Astrocyte (in vitro differentiated cells and primary cell): ENCODE measurements at regions not wholly inside any gene's neighbourhood (a gene's known extent, or its start where the extent isn't known, plus 50 kb on each side); places are given as distances from the start of the nearest gene placed in this dataset.
A peak's percentile ranks its signal among the peaks of the same experiment; 100 is the strongest.

Experiments
- DNase-seq: peaks from one replicate; pipeline ENCODE4 v3.0.0-alpha.2; 2010; ENCODE audit warnings: low read depth
- FAIRE-seq: peaks from 2 replicates; lab custom pipeline; 2011; peaks lifted over from hg19 to GRCh38; lab: Jason Lieb, UNC
- H2AFZ ChIP-seq: 2 replicates; pipeline ENCODE4 v1.6.0; 2012; ENCODE audit warnings: low read depth, low read length, inconsistent platforms
- H3K27ac ChIP-seq: 2 replicates; pipeline ENCODE4 v1.5.1; 2011; ENCODE audit warnings: low read depth, low read length, inconsistent platforms
- H3K27me3 ChIP-seq: 2 replicates; pipeline ENCODE4 v1.6.0; 2011; ENCODE audit warnings: low read length, inconsistent platforms; ENCODE audit not compliant: insufficient read depth
- H3K36me3 ChIP-seq: 2 replicates; pipeline ENCODE4 v1.5.1; 2011; ENCODE audit warnings: low read length, inconsistent platforms; ENCODE audit not compliant: insufficient read depth
- H3K4me1 ChIP-seq: 2 replicates; pipeline ENCODE4 v1.5.1; 2011; ENCODE audit warnings: low read length, inconsistent platforms; ENCODE audit not compliant: insufficient read depth
- H3K4me2 ChIP-seq: 2 replicates; pipeline ENCODE4 v1.6.0; 2012; ENCODE audit warnings: low read length, inconsistent platforms
- H3K4me3 ChIP-seq: 2 replicates; pipeline ENCODE4 v1.5.1; 2011; ENCODE audit warnings: low read depth, mild to moderate bottlenecking, low read length, inconsistent platforms; ENCODE audit not compliant: insufficient read depth
- H3K79me2 ChIP-seq: 2 replicates; pipeline ENCODE4 v1.6.0; 2012; ENCODE audit warnings: mild to moderate bottlenecking, low read length, inconsistent platforms; ENCODE audit not compliant: insufficient read depth
- H3K9ac ChIP-seq: 2 replicates; pipeline ENCODE4 v1.6.0; 2012; ENCODE audit warnings: mild to moderate bottlenecking, low read length, inconsistent platforms
- H3K9me3 ChIP-seq: 2 replicates; pipeline ENCODE4 v1.5.1; 2012; ENCODE audit warnings: low read depth, mild to moderate bottlenecking, low read length, inconsistent platforms; ENCODE audit not compliant: insufficient read depth
- H4K20me1 ChIP-seq: 2 replicates; pipeline ENCODE4 v1.6.0; 2012; ENCODE audit warnings: low read length, inconsistent platforms; ENCODE audit not compliant: insufficient read depth
- H3K27ac Mint-ChIP-seq: one replicate; pipeline ENCODE4 v1.8.0; 2021; ENCODE audit warnings: mild to moderate bottlenecking, mixed read lengths; ENCODE audit not compliant: unreplicated experiment
- H3K27me3 Mint-ChIP-seq: one replicate; pipeline ENCODE4 v1.8.0; 2021; ENCODE audit warnings: low read depth, mixed read lengths; ENCODE audit not compliant: unreplicated experiment
- H3K36me3 Mint-ChIP-seq: one replicate; pipeline ENCODE4 v1.8.0; 2021; ENCODE audit warnings: low read depth, mixed read lengths; ENCODE audit not compliant: unreplicated experiment
- H3K4me1 Mint-ChIP-seq: one replicate; pipeline ENCODE4 v1.8.0; 2021; ENCODE audit warnings: low read depth, mixed read lengths; ENCODE audit not compliant: unreplicated experiment
- H3K4me3 Mint-ChIP-seq: one replicate; pipeline ENCODE4 v1.8.0; 2021; ENCODE audit warnings: mild to moderate bottlenecking, moderate library complexity, mixed read lengths; ENCODE audit not compliant: unreplicated experiment
- H3K9me3 Mint-ChIP-seq: one replicate; pipeline ENCODE4 v1.8.0; 2021; ENCODE audit warnings: mild to moderate bottlenecking, mixed read lengths; ENCODE audit not compliant: unreplicated experiment
- EZH2 ChIP-seq: IDR thresholded peaks from 2 replicates; pipeline ENCODE4 v1.6.1; 2012; ENCODE audit warnings: mild to moderate bottlenecking, low read length, inconsistent platforms; ENCODE audit not compliant: insufficient read depth
- TF ChIP-seq, protein P1 (sequence below): IDR thresholded peaks from 2 replicates; pipeline ENCODE4 v1.5.1; 2011; ENCODE audit warnings: low read depth, mild to moderate bottlenecking, inconsistent platforms, low read length, moderate library complexity; ENCODE audit not compliant: insufficient read depth

DNA sequence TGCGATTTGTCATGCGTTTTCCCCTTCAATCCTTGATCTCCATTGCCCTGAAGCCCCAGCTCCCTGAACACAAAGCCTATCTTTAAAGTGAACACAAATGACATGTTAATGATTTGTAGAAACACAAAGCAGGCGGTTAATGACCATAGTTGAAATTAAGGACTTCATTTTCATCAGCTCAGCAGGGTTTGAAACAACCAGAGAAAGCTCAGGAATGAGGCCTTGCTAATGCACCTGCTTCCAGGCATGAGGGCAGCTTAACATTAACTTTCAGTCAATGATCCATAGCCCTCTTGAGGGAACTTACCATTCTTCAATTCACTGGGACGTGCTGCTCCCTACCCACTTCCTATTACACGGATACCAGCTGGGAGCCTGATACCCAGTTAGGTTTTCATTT, 427.2 kb upstream of the CBLB start:
- H3K4me1 Mint-ChIP-seq, result peaks cover 2% of the 10 kb centered on the region
- DNase-seq (no peak), FAIRE-seq (no peak)
- H3K27me3 Mint-ChIP-seq, result no peaks in the 10 kb centered on the region
- H3K36me3 Mint-ChIP-seq, result no peaks in the 10 kb centered on the region
- no peaks in the 10 kb centered on the region for H4K20me1 ChIP-seq
- no peak overlapping the region for H3K27ac ChIP-seq
- no peak overlapping the region for H2AFZ ChIP-seq
- no peak overlapping the region for H3K9ac ChIP-seq
- H3K4me1 ChIP-seq, result peaks cover 5% of the 10 kb centered on the region
- no peak overlapping the region for H3K4me3 ChIP-seq
- H3K4me2 ChIP-seq, result no peak overlapping the region
- TF ChIP-seq, protein P1, sequence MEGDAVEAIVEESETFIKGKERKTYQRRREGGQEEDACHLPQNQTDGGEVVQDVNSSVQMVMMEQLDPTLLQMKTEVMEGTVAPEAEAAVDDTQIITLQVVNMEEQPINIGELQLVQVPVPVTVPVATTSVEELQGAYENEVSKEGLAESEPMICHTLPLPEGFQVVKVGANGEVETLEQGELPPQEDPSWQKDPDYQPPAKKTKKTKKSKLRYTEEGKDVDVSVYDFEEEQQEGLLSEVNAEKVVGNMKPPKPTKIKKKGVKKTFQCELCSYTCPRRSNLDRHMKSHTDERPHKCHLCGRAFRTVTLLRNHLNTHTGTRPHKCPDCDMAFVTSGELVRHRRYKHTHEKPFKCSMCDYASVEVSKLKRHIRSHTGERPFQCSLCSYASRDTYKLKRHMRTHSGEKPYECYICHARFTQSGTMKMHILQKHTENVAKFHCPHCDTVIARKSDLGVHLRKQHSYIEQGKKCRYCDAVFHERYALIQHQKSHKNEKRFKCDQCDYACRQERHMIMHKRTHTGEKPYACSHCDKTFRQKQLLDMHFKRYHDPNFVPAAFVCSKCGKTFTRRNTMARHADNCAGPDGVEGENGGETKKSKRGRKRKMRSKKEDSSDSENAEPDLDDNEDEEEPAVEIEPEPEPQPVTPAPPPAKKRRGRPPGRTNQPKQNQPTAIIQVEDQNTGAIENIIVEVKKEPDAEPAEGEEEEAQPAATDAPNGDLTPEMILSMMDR, result no peak
- no peak for TF ChIP-seq EZH2
- no peaks in the 10 kb centered on the region for H3K79me2 ChIP-seq
- no peak overlapping the region for H3K4me3 Mint-ChIP-seq
- no peak overlapping the region for H3K27ac Mint-ChIP-seq
- H3K9me3 Mint-ChIP-seq, result peaks cover 2% of the 10 kb centered on the region
- no peaks in the 10 kb centered on the region for H3K36me3 ChIP-seq
- no peaks in the 10 kb centered on the region for H3K9me3 ChIP-seq
- no peaks in the 10 kb centered on the region for H3K27me3 ChIP-seq

DNA sequence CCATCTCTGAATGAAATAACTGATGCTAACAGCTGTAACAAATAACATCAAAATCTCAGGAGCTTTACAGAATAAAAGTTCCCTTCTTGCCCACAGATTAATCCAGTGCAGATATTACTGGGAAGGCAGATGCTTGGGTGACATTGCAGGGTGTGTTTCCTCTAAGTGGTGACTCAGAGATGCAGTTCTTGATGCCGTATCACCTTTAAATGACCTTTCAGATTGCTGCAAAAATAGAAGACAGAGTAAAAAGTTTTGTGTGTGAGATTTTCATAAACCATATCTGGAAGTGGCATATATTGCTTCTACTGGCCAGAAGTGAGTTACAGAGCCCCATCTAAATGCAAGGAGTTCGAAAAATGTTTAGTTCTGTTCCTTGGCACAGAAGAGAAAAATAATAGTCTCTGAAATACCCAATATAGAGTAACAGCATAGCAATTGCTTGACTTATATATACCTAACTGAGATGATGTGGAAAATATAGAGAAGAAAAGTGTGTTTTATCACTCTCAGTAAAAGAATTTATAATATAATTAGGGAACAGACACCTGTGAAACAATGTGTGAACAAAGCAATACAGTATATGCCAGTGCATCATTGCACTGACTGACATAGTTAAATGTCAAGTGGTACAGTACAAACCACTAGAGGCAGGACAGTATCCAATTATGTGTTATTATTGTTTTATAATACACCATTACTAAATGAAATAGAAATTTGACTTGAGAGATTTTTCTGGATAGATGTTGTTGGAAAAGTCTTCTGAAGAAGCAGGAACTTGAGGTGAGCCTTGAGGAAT, 430.7 kb upstream of the CBLB start:
- no peak overlapping the region for H3K4me3 ChIP-seq
- H2AFZ ChIP-seq, result no peak overlapping the region
- peak; percentile 69 for DNase-seq
- no peaks in the 10 kb centered on the region for H4K20me1 ChIP-seq
- H3K4me1 ChIP-seq, result peaks cover 5% of the 10 kb centered on the region
- TF ChIP-seq EZH2, result no peak
- TF ChIP-seq, protein P1, result no peak
- Mint-ChIP-seq H3K36me3 (no peaks in the 10 kb centered on the region), H3K4me3 (no peak overlapping the region), H3K4me1 (peaks cover 6% of the 10 kb centered on the region), H3K9me3 (peaks cover 2% of the 10 kb centered on the region), H3K27me3 (no peaks in the 10 kb centered on the region), H3K27ac (no peak overlapping the region)
- H3K9ac ChIP-seq, result no peak overlapping the region
- H3K27me3 ChIP-seq, result no peaks in the 10 kb centered on the region
- no peaks in the 10 kb centered on the region for H3K36me3 ChIP-seq
- H3K9me3 ChIP-seq, result no peaks in the 10 kb centered on the region
- peak; percentile 52 for FAIRE-seq
- H3K27ac ChIP-seq, result no peak overlapping the region
- no peaks in the 10 kb centered on the region for H3K79me2 ChIP-seq
- peak overlapping the region; percentile 13 for H3K4me2 ChIP-seq
